ENCODE measurements at regions not wholly inside any gene's neighbourhood (a gene's known extent, or its start where the extent isn't known, plus 50 kb on each side); places are given as distances from the start of the nearest gene placed in this dataset.
"Not testable (repeated sequence)": the region's sequence is repeated elsewhere in the genome, so short reads cannot be mapped to it uniquely, and the experiment has no call there.

DNA sequence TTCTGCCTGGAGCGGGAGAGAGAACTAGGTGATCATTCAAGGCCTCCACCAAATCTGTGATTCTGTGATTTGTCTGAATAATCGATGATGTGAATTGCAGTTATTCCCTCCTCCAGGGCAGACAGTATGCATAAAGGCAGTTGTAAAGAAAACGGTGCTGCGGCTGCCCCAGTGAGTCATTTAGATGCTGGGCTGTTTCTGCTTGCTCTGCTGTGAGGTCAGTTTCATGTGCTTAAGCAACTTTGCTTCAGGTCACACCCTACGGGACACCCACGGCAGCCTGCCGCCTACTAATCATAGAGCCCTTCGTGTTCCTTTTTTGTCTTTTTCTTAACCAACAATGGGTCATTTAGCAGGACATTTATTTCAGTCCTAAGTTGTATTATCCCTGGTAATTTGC is 158.1 kb upstream of the PITRM1 start:
- no peak for DNase-seq

DNA sequence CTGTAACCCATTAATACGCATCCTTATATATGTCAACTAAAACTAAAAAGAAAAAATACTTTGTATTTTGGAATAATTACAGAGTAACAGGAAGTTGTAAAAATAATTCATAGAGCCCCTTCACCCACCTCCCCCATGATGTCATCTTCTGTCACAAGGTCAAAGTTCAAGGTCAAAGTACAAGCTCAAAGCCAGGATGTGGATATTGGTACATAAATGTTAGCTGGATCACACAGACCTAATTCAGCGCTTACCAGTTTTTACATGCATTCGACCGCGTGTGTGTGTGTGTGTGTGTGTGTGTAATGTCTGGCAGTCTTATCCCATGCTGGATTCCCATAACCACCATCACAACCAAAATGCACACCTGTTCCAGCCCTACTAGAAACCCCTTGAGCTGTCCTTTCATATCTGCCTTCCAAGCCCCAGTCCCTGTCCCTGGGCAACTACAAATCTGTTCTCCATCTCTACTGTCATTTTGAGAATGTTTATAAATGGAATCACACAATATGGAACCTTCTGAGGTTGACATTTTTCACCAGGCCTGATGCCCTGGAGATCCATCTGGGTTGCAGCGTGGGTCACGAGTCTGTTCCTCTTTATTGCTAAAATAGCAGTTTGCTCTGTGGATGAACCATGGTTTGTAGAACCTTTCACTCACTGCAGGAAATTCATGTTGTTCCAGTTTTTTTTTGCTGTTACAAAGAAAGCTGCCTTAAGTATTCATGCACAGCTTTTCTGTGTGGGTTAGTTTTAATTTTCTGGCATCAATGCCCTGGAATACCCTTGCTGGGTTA is 153.6 kb upstream of the PITRM1 start:
- no peak for DNase-seq

DNA sequence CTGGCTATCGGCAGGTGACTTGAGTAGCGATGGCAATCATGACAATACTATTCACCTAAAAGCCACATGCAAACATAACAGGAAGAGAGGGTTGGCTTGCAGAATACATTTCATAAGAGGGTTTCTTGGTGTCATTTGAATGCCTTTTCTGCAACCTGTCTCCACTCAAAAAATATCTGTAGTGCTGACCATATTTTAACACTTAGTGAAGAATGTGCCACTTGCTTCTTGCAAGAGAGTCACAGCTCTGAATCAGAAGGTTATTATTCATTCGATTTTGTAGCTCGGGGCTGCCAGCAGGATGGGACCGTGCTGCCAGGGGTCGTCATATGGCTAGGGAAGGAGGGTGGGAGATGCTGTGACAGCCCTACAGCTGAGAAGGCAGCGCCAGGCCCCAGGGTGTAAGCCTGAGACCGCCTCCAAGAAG is 152.0 kb upstream of the PITRM1 start:
- no peak for DNase-seq

DNA sequence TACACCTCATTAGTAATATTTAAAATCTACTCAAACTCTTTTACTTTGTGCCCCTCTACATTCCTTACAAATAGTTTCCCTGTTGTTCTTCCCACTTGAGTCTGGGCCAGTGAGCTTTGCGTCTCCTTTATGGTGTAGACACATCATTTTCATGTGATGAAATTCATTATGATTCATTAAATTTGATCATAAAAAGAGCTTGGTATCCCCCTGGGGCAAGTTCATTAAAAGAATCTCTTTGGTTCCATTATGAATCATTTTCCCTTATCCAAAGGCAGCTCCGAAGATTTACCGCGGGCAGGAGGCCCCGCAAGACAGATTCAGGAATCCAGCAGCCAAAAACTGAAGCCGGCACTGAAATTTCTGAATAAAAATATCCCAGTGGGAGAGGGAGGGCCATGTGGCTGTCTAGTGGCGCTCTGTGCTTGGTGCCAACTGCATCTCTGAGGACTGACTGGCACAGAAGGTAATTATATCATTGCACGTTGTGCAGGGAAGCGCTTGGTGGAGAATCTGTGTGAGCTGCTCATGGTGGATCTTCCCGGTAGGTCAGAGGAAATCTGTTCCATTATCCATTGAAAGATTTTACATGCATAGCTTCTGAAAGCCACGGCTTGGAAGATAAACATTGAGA is 151.4 kb upstream of the PITRM1 start:
- DNase-seq: no peak

DNA sequence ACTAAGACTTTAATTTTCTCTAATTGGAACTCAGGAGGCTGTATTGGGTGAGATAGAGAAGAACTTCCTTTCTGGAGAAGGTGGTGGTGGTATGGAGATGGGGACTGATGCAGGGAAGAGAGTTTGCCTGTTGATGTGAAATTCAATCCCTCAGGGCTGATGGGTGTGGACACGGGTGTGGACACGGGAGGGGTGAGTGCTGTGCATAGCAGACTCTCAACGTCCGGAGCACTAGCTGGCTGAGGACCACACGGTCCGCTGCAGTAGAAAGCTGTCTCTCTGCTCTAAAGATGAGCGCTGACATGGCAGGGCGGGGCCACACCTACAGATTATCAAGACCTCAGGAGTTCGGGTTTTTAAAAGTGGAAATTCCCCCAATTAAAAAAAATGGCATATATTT is 148.5 kb upstream of the PITRM1 start:
- no peak for DNase-seq

DNA sequence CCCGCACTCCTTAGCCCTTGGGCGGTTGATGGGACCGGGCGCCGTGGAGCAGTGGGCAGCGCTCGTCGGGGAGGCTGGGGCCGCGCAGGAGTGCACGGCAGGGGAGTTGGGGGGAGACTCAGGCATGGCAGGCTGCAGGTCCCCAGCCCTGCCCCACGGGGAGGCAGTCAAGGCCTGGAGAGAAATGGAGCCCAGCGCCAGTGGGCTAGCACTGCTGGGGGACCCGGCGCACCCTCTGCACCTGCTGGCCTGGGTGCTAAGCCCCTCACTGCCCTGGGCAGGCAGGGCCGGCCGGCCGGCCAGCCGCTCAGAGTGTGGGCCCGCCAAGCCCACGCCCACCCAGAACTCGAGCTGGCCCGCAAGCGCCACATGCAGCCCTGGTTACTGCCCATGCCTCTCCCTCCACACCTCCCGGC is 147.2 kb upstream of the PITRM1 start:
- no peak for DNase-seq

DNA sequence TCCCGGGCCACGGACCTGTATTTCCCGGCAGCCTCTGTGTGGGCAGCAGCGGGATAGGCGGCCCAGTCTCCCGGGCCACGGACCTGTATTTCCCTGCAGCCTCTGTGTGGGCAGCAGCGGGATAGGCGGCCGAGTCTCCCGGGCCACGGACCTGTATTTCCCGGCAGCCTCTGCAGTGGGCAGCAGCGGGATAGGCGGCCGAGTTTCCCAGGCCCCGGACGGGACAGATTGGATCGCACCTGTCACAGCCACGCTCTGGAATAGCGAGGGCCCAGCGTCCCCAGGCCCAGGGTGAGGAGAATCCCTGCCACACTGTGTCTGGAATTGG is 145.9 kb upstream of the PITRM1 start:
- DNase-seq: not testable (repeated sequence)

DNA sequence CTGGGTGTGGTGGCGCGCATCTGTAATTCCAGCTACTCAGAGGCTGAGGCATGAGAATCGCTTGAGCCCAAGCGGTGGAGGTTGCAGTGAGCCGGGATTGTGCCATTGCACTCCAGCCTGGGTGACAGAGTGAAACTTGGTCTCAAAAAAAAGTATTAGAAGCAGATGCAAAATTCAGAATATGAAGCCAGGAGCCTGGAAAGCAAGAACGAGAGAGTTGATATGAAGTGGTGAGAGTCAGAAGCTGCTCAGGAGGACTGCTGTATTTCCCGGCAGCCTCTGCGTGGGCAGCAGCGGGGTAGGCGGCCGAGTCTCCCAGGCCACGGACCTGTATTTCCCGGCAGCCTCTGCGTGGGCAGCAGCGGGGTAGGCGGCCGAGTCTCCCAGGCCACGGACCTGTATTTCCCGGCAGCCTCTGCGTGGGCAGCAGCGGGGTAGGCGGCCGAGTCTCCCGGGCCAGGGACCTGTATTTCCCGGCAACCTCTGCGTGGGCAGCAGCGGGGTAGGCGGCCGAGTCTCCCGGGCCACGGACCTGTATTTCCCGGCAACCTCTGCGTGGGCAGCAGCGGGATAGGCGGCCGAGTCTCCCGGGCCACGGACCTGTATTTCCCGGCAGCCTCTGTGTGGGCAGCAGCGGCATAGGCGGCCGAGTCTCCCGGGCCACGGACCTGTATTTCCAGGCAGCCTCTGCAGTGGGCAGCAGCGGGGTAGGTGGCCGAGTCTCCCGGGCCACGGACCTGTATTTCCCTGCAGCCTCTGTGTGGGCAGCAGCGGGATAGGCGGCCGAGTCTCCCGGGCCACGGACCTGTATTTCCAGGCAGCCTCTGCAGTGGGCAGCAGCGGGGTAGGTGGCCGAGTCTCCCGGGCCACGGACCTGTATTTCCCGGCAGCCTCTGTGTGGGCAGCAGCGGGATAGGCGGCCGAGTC is 145.2 kb upstream of the PITRM1 start:
- not testable (repeated sequence) for DNase-seq

DNA sequence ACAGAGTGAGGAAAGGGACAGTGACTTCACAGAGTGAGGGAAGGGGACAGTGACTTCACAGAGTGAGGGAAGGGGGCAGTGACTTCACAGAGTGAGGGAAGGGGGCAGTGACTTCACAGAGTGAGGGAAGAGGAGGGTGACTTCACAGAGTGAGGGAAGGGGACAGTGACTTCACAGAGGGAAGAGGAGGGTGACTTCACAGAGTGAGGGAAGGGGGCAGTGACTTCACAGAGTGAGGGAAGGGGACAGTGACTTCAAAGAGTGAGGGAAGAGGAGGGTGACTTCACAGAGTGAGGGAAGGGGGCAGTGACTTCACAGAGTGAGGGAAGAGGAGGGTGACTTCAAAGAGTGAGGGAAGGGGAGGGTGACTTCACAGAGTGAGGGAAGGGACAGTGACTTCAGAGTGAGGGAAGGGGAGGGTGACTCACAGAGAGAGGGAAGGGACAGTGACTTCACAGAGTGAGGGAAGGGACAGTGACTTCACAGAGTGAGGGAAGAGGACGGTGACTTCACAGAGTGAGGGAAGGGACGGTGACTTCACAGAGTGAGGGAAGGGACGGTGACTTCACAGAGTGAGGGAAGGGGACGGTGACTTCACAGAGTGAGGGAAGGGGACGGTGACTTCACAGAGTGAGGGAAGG is 142.0 kb upstream of the PITRM1 start:
- DNase-seq: not testable (repeated sequence)

DNA sequence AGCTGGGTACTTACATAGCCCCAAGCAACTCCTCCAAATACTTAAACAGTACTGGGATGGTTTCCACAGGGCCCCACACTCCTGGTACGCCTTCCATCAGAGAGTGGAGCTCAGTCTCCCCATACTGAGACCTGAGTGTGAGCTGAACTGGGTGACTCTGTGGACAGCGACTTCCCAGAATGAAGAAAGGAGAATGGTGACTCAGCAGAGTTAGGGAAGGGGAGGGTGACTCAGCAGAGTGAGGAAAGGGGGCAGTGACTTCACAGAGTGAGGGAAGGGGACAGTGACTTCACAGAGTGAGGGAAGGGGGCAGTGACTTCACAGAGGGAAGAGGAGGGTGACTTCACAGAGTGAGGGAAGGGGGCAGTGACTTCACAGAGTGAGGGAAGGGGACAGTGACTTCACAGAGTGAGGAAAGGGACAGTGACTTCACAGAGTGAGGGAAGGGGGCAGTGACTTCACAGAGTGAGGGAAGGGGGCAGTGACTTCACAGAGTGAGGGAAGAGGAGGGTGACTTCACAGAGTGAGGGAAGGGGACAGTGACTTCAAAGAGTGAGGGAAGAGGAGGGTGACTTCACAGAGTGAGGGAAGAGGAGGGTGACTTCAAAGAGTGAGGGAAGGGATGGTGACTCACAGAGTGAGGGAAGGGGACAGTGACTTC is 141.3 kb upstream of the PITRM1 start:
- not testable (repeated sequence) for DNase-seq

DNA sequence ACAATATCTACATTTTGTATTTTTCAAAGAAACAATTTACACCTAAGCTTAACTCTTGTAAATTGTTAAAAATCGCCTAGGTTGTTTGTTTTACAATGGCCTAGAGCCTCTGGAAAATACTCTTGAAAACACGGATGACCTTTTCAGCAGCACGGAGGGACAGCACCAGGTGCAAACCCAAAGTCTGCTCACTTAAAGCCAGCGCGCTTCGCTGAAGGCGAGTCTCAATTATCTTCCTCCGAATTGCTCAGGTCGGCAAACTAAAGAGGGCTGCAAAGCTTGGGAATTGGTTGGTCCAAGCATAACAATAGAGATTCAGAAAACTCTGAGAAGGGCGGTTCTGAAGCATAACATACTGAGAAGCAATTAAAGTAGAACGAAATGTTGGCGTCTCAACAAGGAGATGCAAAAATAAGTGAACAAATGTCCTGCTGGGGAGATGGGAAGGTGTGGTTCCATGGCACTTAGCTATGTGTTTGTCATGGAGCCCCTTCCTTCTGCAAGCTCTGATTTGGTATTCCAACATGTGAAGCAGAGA is 139.9 kb upstream of the PITRM1 start:
- DNase-seq: no peak

DNA sequence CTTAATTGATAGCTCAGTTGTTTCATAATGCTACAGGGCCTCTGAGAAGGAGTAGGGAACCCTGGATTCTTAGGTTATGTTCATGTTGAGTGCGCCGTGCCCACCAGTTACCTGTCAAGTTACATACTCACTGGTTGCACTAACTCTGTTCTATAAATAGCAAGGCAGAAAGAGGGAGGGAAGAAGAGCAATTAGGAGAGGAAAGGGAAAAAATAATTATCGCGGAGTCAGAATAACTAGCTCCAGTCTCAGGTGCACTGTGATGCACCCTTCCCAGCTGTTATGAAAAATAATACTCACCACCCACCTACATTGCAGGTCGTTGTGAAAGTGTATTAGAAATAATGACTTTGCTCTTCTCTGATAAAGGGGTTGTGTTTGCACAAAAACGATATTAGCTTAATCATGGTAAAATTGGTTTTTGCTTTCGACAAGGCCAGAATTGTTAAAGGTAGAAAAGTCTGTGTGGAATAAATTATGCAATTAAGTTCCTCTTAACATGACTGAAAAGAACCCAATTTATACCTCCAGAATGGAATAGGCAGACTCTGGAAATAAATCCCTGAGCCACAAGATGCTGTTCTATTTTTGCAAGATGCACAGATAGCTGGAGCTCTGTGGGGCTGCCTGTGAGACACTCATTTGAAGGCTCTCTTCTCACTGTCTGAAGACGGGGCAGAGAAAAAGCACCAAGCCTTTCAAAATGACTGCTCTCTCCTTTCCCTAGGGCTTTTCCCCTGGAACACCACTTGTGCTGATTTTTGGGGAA is 137.6 kb upstream of the PITRM1 start:
- DNase-seq: no peak

DNA sequence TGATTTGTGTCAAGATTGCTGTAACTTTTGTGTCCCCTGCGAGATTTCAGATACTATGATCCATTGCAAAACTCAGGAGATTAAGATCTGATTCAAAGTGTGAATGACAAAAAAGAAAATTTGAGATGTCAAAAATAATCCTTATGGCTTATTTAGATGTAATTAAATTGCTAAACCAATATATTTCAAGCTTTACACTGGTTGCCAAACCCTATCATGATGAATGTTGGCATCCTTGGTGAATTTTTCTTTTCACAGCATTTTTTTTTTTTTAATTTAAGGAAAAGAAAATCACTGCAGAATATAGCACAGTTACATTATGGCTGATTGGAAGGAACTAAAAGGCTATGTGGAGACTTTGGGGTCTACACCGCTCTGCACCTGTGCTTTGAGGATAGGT is 133.5 kb upstream of the PITRM1 start:
- DNase-seq: no peak

DNA sequence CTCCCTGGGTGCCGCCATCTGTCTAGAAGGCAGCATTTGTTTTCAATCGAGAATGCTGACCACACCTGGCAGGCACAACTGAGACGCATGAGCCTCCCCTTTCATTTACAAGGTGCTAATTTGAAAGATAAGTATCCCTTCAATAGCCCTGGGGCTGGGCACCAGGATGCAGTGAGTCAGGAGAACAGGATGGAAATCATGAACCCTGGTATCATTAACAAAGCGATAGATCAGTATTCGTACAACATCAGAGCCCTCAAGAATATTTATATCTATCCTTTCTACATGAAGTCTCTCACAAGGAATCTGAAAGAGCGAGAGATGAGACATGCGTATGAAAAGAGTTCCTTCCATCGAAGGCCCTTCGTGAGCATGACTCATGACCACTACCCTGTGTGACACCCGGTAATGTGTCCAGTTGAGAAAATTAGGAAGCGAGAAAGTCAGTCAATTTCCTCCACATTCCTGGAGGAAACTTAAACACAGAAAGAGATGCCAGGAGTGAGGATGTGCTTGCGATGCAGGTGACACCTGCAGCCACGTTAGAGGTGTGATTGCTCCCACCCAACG is 123.1 kb upstream of the PITRM1 start:
- DNase-seq: no peak

DNA sequence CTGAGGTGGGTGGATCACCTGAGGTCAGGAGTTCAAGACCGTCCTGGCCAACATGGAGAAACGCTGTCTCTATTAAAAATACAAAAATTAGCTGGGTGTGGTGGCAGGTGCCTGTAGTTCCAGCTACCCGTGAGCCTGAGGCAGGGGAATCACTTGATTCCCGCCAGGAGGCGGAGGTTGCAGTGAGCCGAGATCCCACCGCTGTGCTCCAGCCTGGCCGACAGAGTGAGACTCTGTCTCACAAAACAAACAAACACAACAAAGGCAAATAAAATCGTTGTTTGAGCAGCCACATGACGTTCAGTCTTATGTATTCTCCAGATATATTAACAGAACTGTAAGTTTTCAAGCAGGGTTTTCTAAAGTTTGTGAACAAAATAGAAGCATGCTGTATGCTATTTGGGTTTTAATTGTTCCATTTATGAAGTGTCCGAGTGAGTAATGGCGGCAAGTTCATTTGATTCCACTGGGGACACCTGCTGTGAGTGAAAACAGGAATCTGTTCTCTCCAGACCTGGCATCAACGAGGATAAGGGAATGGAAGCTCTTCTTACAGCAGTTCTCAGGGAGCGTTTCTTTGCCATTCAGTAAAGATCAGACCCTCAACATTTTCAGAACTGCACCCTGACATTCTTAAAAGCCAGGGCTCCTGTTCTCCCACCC is 122.5 kb upstream of the PITRM1 start:
- no peak for DNase-seq

DNA sequence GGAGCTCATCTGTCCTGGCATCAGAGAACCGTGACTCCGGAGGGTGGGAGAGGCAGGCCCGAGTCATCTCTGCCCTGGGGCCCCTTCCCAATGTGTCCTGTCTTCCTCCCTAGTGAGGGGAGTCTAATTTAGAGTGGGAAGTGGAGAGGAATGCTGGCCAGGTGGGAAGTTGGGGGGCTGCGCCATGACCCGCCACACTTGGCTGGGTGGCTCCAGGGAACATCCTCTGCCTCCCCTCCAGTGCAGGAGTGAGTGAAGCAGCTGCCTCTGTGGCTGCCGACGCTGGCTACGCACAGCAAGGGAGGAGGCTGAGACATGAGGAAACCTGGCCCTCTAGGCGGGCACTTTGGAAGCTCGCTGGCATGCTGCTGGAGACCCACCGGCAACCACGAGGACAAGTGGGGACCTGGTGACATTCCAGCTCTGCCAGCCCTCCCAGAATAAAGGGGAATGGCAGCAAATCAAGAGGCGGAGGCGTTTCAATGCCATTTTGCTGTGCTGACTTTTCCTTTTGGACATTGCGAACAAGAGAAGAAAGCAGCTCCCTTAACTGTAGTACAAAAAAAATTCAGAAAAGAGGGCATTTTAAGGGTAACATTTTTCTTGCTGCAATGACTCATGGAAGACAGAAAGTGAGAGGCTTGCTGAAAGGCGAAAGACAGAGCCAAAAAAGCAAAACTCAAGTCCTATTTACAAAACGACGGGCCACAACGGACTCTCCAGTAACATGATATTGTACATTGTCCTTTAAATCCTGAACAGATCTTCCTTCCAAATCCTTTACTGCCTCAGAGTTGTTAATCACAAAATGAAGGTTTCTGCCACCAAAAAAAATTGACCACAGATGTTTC is 121.2 kb upstream of the PITRM1 start:
- DNase-seq: no peak

DNA sequence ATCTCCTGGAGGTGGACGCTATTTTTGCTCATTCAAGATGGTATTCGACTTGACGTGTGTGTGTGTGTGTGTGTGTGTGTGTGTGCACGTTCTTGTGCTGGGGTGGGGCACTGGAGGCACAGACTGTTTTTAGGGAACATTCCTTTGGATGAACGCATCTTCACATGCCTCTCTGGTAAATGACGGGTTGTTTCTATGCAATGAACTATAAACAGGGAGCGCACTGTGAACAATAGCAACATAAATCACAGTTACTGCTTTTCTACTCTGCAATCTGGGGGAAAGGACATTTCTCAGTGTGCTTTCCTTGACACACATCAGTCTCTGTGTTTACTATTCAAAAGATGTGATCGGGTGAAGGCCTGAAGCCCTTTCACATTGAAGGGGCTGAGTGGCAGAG is 120.1 kb upstream of the PITRM1 start:
- DNase-seq: no peak

DNA sequence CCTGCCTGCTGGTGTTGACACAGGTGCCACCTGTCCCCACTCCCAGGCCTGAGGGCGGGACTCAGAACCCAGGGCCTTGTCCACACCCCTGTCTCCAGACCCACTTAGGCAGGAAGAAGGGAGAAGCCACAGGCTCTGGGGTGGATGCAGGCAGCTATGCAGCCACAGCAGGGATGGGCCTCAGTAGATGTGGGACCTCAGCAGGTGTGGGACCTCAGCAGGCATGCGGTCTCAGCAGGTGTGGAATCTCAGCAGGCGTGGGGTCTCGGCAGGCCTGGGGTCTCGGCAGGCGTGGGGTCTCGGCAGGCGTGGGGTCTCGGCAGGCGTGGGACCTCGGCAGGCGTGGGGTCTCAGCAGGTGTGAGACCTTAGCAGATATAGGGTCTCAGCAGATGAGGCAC is 118.0 kb upstream of the PITRM1 start:
- DNase-seq: no peak

Measured in CD4-positive, alpha-beta T cell treated with Interleukin-17A for 4 hours (primary cell).